ENCODE measurements at regions not wholly inside any gene's neighbourhood (a gene's known extent, or its start where the extent isn't known, plus 50 kb on each side); places are given as distances from the start of the nearest gene placed in this dataset.

DNA sequence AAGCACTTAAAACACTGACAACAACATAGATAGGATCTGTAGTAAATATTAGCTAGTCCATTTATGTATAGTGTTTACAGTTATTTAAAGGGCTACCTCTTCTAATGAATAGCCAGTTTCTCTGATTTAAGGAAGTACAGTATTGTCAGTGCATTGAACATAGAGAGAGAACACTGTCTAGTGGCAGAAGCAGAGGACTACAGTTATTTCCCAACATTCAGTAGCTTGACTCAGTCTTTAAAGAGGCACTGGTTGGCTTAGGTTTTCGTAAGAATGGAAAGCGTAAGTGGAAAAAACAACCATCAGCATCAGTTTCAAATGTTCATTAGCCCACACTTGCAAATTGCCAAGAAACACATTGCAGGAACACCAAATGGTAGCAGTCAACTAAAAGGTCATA is 125.0 kb upstream of the HMGA2 start:
- RAD21 ChIA-PET (ENCODE audit: low non-redundant PET in 1 of 2, low total read pairs in 2 of 2, uncharacterized antibody in 2 of 2, unreplicated experiment in 2 of 2), result no interaction called here
- H3K9ac ChIP-seq (ENCODE audit: low read length), result no peak overlapping the region
- no peaks in the 10 kb centered on the region for H3K9me2 ChIP-seq (ENCODE audit: insufficient read depth)
- H3K4me1 ChIP-seq (ENCODE audit: control insufficient read depth in 1 of 2, insufficient read depth in 2 of 2, low read length in 2 of 2), result peaks cover 50 to 56% of the 10 kb centered on the region in 2 experiments
- H3K4me2 ChIP-seq (ENCODE audit: low read length), result peak overlapping the region; percentile 23
- intact Hi-C loops (cut with micrococcal nuclease), result loop anchor here (10.0 kb wide), 1 partner anchor 164 kb away; no protein-coding TSS in a partner anchor
- peak overlapping the region; percentile 27 for H2AFZ ChIP-seq (ENCODE audit: low read depth, low read length, poor library complexity, severe bottlenecking)
- no TSS peak for BruUV-seq (replicated peaks)
- no peak for DNase-seq (ENCODE audit: low read depth, low spot score)
- no peaks in the 10 kb centered on the region for H3K9me3 ChIP-seq (ENCODE audit: control insufficient read depth in 1 of 2, insufficient read depth in 1 of 2, low read depth in 1 of 2, low read length in 2 of 2)
- no peaks in the 10 kb centered on the region for H3K36me3 ChIP-seq (ENCODE audit: control insufficient read depth in 1 of 2, insufficient read depth in 2 of 2, low read length in 2 of 2)
- no peaks in the 10 kb centered on the region for H4K20me1 ChIP-seq (ENCODE audit: insufficient read depth)
- CTCF ChIA-PET, result interaction anchor here (0.8 to 0.9 kb wide), 2 partner anchors 97 to 1428 kb away, joined by 5 to 6 read pairs; no protein-coding TSS in a partner anchor
- no peak overlapping the region for H3K4me3 ChIP-seq (replicated peaks in 1 of 2; ENCODE audit: low read depth in 1 of 2, low read length in 2 of 2)
- H3K27ac ChIP-seq (ENCODE audit: low read depth, low read length), result peak overlapping the region; percentile 25; the same call in 1 of the 2 replicates
- H3K79me2 ChIP-seq (ENCODE audit: insufficient read depth, low read length), result no peaks in the 10 kb centered on the region
- POLR2A ChIA-PET, result interaction anchor here (0.7 to 1.9 kb wide), 4 partner anchors 42 to 1428 kb away, joined by 3 to 6 read pairs (median 4); no protein-coding TSS in a partner anchor
- H3K27me3 ChIP-seq (ENCODE audit: insufficient read depth, low read length), result no peaks in the 10 kb centered on the region
- peak; percentile 41 for ATAC-seq
- TF ChIP-seq ZFX (IDR thresholded peaks at IDR 0.05) (no peak), TCF7L2 (IDR thresholded peaks at IDR 0.05; ENCODE audit: borderline replicate concordance, extremely low read depth, insufficient read depth, insufficient read length) (no peak), EGR1 (IDR thresholded peaks at IDR 0.05; ENCODE audit: low read depth) (no peak), ZNF274 (IDR thresholded peaks at IDR 0.05; ENCODE audit: low read depth, low read length) (no peak), RAD21 (IDR thresholded peaks at IDR 0.05; ENCODE audit: low read depth) (peak; percentile 57), EZH2 (IDR thresholded peaks at IDR 0.05) (no peak), YY1 (IDR thresholded peaks at IDR 0.05; ENCODE audit: extremely low read depth, insufficient replicate concordance, low read depth, low read length) (no peak), FOSL1 (IDR thresholded peaks at IDR 0.05; ENCODE audit: low read depth) (no peak), SIN3A (IDR thresholded peaks at IDR 0.05; ENCODE audit: low read depth) (no peak), EZH2phosphoT487 (IDR thresholded peaks at IDR 0.05; ENCODE audit: borderline replicate concordance) (no peak), JUND (IDR thresholded peaks at IDR 0.05) (no peak), SP1 (IDR thresholded peaks at IDR 0.05; ENCODE audit: low read depth) (peak; percentile 28), POLR2A (IDR thresholded peaks at IDR 0.05; ENCODE audit: borderline replicate concordance, extremely low read depth, insufficient read depth, insufficient read length) (no peak), ELF1 (IDR thresholded peaks at IDR 0.05; ENCODE audit: borderline replicate concordance, low read depth) (0 out of 2 replicates have a peak, but pooled peaks have one; percentile 5), SRF (IDR thresholded peaks at IDR 0.05; ENCODE audit: low read depth) (no peak), CEBPB (IDR thresholded peaks at IDR 0.05; ENCODE audit: low read depth) (peak; percentile 80), CBX3 (IDR thresholded peaks at IDR 0.05; ENCODE audit: low read depth) (no peak; the same call in 1 of the 2 replicates)
- TF ChIP-seq, protein P1, sequence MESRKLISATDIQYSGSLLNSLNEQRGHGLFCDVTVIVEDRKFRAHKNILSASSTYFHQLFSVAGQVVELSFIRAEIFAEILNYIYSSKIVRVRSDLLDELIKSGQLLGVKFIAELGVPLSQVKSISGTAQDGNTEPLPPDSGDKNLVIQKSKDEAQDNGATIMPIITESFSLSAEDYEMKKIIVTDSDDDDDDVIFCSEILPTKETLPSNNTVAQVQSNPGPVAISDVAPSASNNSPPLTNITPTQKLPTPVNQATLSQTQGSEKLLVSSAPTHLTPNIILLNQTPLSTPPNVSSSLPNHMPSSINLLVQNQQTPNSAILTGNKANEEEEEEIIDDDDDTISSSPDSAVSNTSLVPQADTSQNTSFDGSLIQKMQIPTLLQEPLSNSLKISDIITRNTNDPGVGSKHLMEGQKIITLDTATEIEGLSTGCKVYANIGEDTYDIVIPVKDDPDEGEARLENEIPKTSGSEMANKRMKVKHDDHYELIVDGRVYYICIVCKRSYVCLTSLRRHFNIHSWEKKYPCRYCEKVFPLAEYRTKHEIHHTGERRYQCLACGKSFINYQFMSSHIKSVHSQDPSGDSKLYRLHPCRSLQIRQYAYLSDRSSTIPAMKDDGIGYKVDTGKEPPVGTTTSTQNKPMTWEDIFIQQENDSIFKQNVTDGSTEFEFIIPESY (IDR thresholded peaks at IDR 0.05; ENCODE audit: extremely low read depth, insufficient replicate concordance, low read length), result no peak
- TF ChIP-seq, protein P2, sequence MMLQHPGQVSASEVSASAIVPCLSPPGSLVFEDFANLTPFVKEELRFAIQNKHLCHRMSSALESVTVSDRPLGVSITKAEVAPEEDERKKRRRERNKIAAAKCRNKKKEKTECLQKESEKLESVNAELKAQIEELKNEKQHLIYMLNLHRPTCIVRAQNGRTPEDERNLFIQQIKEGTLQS (IDR thresholded peaks at IDR 0.05), result no peak
- TF ChIP-seq, protein P3, sequence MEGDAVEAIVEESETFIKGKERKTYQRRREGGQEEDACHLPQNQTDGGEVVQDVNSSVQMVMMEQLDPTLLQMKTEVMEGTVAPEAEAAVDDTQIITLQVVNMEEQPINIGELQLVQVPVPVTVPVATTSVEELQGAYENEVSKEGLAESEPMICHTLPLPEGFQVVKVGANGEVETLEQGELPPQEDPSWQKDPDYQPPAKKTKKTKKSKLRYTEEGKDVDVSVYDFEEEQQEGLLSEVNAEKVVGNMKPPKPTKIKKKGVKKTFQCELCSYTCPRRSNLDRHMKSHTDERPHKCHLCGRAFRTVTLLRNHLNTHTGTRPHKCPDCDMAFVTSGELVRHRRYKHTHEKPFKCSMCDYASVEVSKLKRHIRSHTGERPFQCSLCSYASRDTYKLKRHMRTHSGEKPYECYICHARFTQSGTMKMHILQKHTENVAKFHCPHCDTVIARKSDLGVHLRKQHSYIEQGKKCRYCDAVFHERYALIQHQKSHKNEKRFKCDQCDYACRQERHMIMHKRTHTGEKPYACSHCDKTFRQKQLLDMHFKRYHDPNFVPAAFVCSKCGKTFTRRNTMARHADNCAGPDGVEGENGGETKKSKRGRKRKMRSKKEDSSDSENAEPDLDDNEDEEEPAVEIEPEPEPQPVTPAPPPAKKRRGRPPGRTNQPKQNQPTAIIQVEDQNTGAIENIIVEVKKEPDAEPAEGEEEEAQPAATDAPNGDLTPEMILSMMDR (IDR thresholded peaks at IDR 0.05 in 2 of 3, conservative IDR thresholded peaks at IDR 0.05 in 1 of 3; ENCODE audit: borderline replicate concordance in 1 of 3, insufficient read depth in 1 of 3, low read depth in 2 of 3, low read length in 2 of 3), result peak; percentile 14 to 47 (median 38); a peak in 4 of 6 replicates
- TF ChIP-seq, protein P4, sequence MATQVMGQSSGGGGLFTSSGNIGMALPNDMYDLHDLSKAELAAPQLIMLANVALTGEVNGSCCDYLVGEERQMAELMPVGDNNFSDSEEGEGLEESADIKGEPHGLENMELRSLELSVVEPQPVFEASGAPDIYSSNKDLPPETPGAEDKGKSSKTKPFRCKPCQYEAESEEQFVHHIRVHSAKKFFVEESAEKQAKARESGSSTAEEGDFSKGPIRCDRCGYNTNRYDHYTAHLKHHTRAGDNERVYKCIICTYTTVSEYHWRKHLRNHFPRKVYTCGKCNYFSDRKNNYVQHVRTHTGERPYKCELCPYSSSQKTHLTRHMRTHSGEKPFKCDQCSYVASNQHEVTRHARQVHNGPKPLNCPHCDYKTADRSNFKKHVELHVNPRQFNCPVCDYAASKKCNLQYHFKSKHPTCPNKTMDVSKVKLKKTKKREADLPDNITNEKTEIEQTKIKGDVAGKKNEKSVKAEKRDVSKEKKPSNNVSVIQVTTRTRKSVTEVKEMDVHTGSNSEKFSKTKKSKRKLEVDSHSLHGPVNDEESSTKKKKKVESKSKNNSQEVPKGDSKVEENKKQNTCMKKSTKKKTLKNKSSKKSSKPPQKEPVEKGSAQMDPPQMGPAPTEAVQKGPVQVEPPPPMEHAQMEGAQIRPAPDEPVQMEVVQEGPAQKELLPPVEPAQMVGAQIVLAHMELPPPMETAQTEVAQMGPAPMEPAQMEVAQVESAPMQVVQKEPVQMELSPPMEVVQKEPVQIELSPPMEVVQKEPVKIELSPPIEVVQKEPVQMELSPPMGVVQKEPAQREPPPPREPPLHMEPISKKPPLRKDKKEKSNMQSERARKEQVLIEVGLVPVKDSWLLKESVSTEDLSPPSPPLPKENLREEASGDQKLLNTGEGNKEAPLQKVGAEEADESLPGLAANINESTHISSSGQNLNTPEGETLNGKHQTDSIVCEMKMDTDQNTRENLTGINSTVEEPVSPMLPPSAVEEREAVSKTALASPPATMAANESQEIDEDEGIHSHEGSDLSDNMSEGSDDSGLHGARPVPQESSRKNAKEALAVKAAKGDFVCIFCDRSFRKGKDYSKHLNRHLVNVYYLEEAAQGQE (IDR thresholded peaks at IDR 0.05; ENCODE audit: low read depth), result no peak
- TF ChIP-seq, protein P5, sequence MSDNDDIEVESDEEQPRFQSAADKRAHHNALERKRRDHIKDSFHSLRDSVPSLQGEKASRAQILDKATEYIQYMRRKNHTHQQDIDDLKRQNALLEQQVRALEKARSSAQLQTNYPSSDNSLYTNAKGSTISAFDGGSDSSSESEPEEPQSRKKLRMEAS (IDR thresholded peaks at IDR 0.05), result no peak

Data from HCT116 (cell line).